Astrocyte (in vitro differentiated cells and primary cell): ENCODE measurements at regions not wholly inside any gene's neighbourhood (a gene's known extent, or its start where the extent isn't known, plus 50 kb on each side); places are given as distances from the start of the nearest gene placed in this dataset.

Source experiments
- DNase-seq: peaks from one replicate; pipeline ENCODE4 v3.0.0-alpha.2; 2010; ENCODE audit warnings: low read depth
- FAIRE-seq: peaks from 2 replicates; lab custom pipeline; 2011; peaks lifted over from hg19 to GRCh38; lab: Jason Lieb, UNC
- H2AFZ ChIP-seq: 2 replicates; pipeline ENCODE4 v1.6.0; 2012; ENCODE audit warnings: low read depth, low read length, inconsistent platforms
- H3K27ac ChIP-seq: 2 replicates; pipeline ENCODE4 v1.5.1; 2011; ENCODE audit warnings: low read depth, low read length, inconsistent platforms
- H3K27me3 ChIP-seq: 2 replicates; pipeline ENCODE4 v1.6.0; 2011; ENCODE audit warnings: low read length, inconsistent platforms; ENCODE audit not compliant: insufficient read depth
- H3K36me3 ChIP-seq: 2 replicates; pipeline ENCODE4 v1.5.1; 2011; ENCODE audit warnings: low read length, inconsistent platforms; ENCODE audit not compliant: insufficient read depth
- H3K4me1 ChIP-seq: 2 replicates; pipeline ENCODE4 v1.5.1; 2011; ENCODE audit warnings: low read length, inconsistent platforms; ENCODE audit not compliant: insufficient read depth
- H3K4me2 ChIP-seq: 2 replicates; pipeline ENCODE4 v1.6.0; 2012; ENCODE audit warnings: low read length, inconsistent platforms
- H3K4me3 ChIP-seq: 2 replicates; pipeline ENCODE4 v1.5.1; 2011; ENCODE audit warnings: low read depth, mild to moderate bottlenecking, low read length, inconsistent platforms; ENCODE audit not compliant: insufficient read depth
- H3K79me2 ChIP-seq: 2 replicates; pipeline ENCODE4 v1.6.0; 2012; ENCODE audit warnings: mild to moderate bottlenecking, low read length, inconsistent platforms; ENCODE audit not compliant: insufficient read depth
- H3K9ac ChIP-seq: 2 replicates; pipeline ENCODE4 v1.6.0; 2012; ENCODE audit warnings: mild to moderate bottlenecking, low read length, inconsistent platforms
- H3K9me3 ChIP-seq: 2 replicates; pipeline ENCODE4 v1.5.1; 2012; ENCODE audit warnings: low read depth, mild to moderate bottlenecking, low read length, inconsistent platforms; ENCODE audit not compliant: insufficient read depth
- H4K20me1 ChIP-seq: 2 replicates; pipeline ENCODE4 v1.6.0; 2012; ENCODE audit warnings: low read length, inconsistent platforms; ENCODE audit not compliant: insufficient read depth
- H3K27ac Mint-ChIP-seq: one replicate; pipeline ENCODE4 v1.8.0; 2021; ENCODE audit warnings: mild to moderate bottlenecking, mixed read lengths; ENCODE audit not compliant: unreplicated experiment
- H3K27me3 Mint-ChIP-seq: one replicate; pipeline ENCODE4 v1.8.0; 2021; ENCODE audit warnings: low read depth, mixed read lengths; ENCODE audit not compliant: unreplicated experiment
- H3K36me3 Mint-ChIP-seq: one replicate; pipeline ENCODE4 v1.8.0; 2021; ENCODE audit warnings: low read depth, mixed read lengths; ENCODE audit not compliant: unreplicated experiment
- H3K4me1 Mint-ChIP-seq: one replicate; pipeline ENCODE4 v1.8.0; 2021; ENCODE audit warnings: low read depth, mixed read lengths; ENCODE audit not compliant: unreplicated experiment
- H3K4me3 Mint-ChIP-seq: one replicate; pipeline ENCODE4 v1.8.0; 2021; ENCODE audit warnings: mild to moderate bottlenecking, moderate library complexity, mixed read lengths; ENCODE audit not compliant: unreplicated experiment
- H3K9me3 Mint-ChIP-seq: one replicate; pipeline ENCODE4 v1.8.0; 2021; ENCODE audit warnings: mild to moderate bottlenecking, mixed read lengths; ENCODE audit not compliant: unreplicated experiment
- CTCF ChIP-seq: IDR thresholded peaks from 2 replicates; pipeline ENCODE4 v1.5.1; 2011; ENCODE audit warnings: low read depth, mild to moderate bottlenecking, inconsistent platforms, low read length, moderate library complexity; ENCODE audit not compliant: insufficient read depth
- EZH2 ChIP-seq: IDR thresholded peaks from 2 replicates; pipeline ENCODE4 v1.6.1; 2012; ENCODE audit warnings: mild to moderate bottlenecking, low read length, inconsistent platforms; ENCODE audit not compliant: insufficient read depth

GRCh38 chr20:39528436-39528835 lies 566.3 kb downstream of the DHX35 start:
- no peak overlapping the region for H3K4me3 Mint-ChIP-seq
- no peaks in the 10 kb centered on the region for H3K27me3 ChIP-seq
- H4K20me1 ChIP-seq, result no peaks in the 10 kb centered on the region
- H3K79me2 ChIP-seq, result no peaks in the 10 kb centered on the region
- no peaks in the 10 kb centered on the region for H3K4me1 ChIP-seq
- no peak overlapping the region for H3K4me2 ChIP-seq
- H3K9me3 ChIP-seq, result no peaks in the 10 kb centered on the region
- H3K36me3 Mint-ChIP-seq, result no peaks in the 10 kb centered on the region
- no peaks in the 10 kb centered on the region for H3K27me3 Mint-ChIP-seq
- no peak overlapping the region for H3K9ac ChIP-seq
- no peak overlapping the region for H2AFZ ChIP-seq
- no peaks in the 10 kb centered on the region for H3K9me3 Mint-ChIP-seq
- no peak overlapping the region for H3K27ac Mint-ChIP-seq
- H3K4me3 ChIP-seq, result no peak overlapping the region
- FAIRE-seq, result no peak
- no peak for DNase-seq
- no peak for TF ChIP-seq EZH2
- TF ChIP-seq CTCF, result no peak
- no peaks in the 10 kb centered on the region for H3K36me3 ChIP-seq
- H3K27ac ChIP-seq, result no peak overlapping the region
- peaks cover 33% of the 10 kb centered on the region for H3K4me1 Mint-ChIP-seq

- DNase-seq, result peak; percentile 3
- no peaks in the 10 kb centered on the region for H4K20me1 ChIP-seq
- H3K4me3 ChIP-seq, result no peak overlapping the region
- H3K27me3 Mint-ChIP-seq, result no peaks in the 10 kb centered on the region
- no peaks in the 10 kb centered on the region for H3K36me3 ChIP-seq
- no peaks in the 10 kb centered on the region for H3K27me3 ChIP-seq
- peak overlapping the region; percentile 28 for H3K27ac Mint-ChIP-seq
- no peaks in the 10 kb centered on the region for H3K9me3 Mint-ChIP-seq
- H2AFZ ChIP-seq, result no peak overlapping the region
- no peak overlapping the region for H3K27ac ChIP-seq
- no peak overlapping the region for H3K4me2 ChIP-seq
- H3K4me3 Mint-ChIP-seq, result no peak overlapping the region
- H3K4me1 Mint-ChIP-seq, result peaks cover 16% of the 10 kb centered on the region
- FAIRE-seq, result no peak
- H3K9me3 ChIP-seq, result no peaks in the 10 kb centered on the region
- TF ChIP-seq EZH2 (no peak), CTCF (no peak)
- H3K79me2 ChIP-seq, result no peaks in the 10 kb centered on the region
- H3K9ac ChIP-seq, result no peak overlapping the region
- H3K36me3 Mint-ChIP-seq, result no peaks in the 10 kb centered on the region
- no peaks in the 10 kb centered on the region for H3K4me1 ChIP-seq
Measured at GRCh38 chr20:39524371-39524911, 562.3 kb downstream of the DHX35 start.

- peaks cover 20% of the 10 kb centered on the region for H3K4me1 Mint-ChIP-seq
- H3K27ac Mint-ChIP-seq, result no peak overlapping the region
- FAIRE-seq, result no peak
- Histone ChIP-seq H3K4me2 (no peak overlapping the region), H3K79me2 (no peaks in the 10 kb centered on the region), H3K36me3 (no peaks in the 10 kb centered on the region), H3K4me1 (no peaks in the 10 kb centered on the region), H2AFZ (no peak overlapping the region), H3K9me3 (no peaks in the 10 kb centered on the region), H3K27ac (no peak overlapping the region), H4K20me1 (no peaks in the 10 kb centered on the region), H3K27me3 (no peaks in the 10 kb centered on the region), H3K4me3 (no peak overlapping the region), H3K9ac (no peak overlapping the region)
- no peaks in the 10 kb centered on the region for H3K9me3 Mint-ChIP-seq
- H3K36me3 Mint-ChIP-seq, result no peaks in the 10 kb centered on the region
- H3K27me3 Mint-ChIP-seq, result no peaks in the 10 kb centered on the region
- no peak for TF ChIP-seq CTCF
- TF ChIP-seq EZH2, result no peak
- no peak for DNase-seq
- H3K4me3 Mint-ChIP-seq, result no peak overlapping the region
Measured at GRCh38 chr20:39523405-39523804, 561.3 kb downstream of the DHX35 start.
